ENCODE measurements at regions not wholly inside any gene's neighbourhood (a gene's known extent, or its start where the extent isn't known, plus 50 kb on each side); places are given as distances from the start of the nearest gene placed in this dataset.

GRCh38 chr5:56698463-56699381 lies 116.6 kb upstream of the MAP3K1 start:
- no peak for TF ChIP-seq CTCF (conservative IDR thresholded peaks at IDR 0.05; ENCODE audit: low read depth, low read length)
- TF ChIP-seq EZH2 (IDR thresholded peaks at IDR 0.05; ENCODE audit: borderline replicate concordance, low read depth, low read length, poor library complexity, severe bottlenecking), result no peak
